GM10248 (cell line): ENCODE measurements at regions not wholly inside any gene's neighbourhood (a gene's known extent, or its start where the extent isn't known, plus 50 kb on each side); places are given as distances from the start of the nearest gene placed in this dataset.
"Not testable (repeated sequence)": the region's sequence is repeated elsewhere in the genome, so short reads cannot be mapped to it uniquely, and the experiment has no call there.

Experiments used
- CTCF ChIA-PET: fragments of 300-600 bp; sonication (Branson Sonifier 250); formaldehyde crosslinking; extraction: SDS; loops from one replicate; lab custom pipeline; 2021; ENCODE audit warnings: antibody characterized with exemption; lab: Yijun Ruan, JAX
- POLR2A ChIA-PET: fragments of 350-650 bp; sonication (Branson Sonifier 250); formaldehyde crosslinking; extraction: SDS; loops from one replicate; lab custom pipeline; 2020; ENCODE audit warnings: antibody characterized with exemption; lab: Yijun Ruan, JAX
- DNase-seq: peaks from one replicate; pipeline ENCODE4 v3.0.0; 2012; ENCODE audit errors: extremely low spot score
- TF ChIP-seq, protein P1 (sequence below): IDR thresholded peaks from 2 replicates; pipeline ENCODE4 v1.5.1; 2012; ENCODE audit warnings: mild to moderate bottlenecking, low read depth; ENCODE audit errors: extremely low read depth, missing control alignments, control extremely low read depth

DNA sequence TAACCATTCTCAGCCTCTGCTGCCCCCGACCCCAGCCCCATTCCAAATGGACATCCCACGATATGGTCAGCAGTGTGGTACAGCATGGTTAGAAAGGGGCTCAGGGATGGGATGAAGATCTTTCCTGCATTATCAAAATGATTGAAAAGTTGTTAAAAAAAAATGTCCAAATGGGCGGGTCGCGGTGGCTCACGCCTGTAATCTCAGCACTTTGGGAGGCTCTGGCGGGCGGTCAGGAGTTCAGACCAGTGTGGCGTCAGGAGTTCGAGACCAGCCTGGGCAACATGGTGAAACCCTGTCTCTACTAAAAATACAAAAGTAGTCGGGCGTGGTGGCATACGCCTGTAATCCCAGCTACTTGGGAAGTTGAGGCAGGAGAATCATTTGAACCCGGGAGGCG is 54.3 kb upstream of the ZNF254 start:
- TF ChIP-seq, protein P1, sequence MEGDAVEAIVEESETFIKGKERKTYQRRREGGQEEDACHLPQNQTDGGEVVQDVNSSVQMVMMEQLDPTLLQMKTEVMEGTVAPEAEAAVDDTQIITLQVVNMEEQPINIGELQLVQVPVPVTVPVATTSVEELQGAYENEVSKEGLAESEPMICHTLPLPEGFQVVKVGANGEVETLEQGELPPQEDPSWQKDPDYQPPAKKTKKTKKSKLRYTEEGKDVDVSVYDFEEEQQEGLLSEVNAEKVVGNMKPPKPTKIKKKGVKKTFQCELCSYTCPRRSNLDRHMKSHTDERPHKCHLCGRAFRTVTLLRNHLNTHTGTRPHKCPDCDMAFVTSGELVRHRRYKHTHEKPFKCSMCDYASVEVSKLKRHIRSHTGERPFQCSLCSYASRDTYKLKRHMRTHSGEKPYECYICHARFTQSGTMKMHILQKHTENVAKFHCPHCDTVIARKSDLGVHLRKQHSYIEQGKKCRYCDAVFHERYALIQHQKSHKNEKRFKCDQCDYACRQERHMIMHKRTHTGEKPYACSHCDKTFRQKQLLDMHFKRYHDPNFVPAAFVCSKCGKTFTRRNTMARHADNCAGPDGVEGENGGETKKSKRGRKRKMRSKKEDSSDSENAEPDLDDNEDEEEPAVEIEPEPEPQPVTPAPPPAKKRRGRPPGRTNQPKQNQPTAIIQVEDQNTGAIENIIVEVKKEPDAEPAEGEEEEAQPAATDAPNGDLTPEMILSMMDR, result no peak
- POLR2A ChIA-PET, result interaction anchor here (0.8 to 1.6 kb wide), 3 partner anchors 54 to 346 kb away, joined by 3 to 6 read pairs (median 3); partner anchors contain the start of genes ZNF254, ZNF675 and ZNF726
- no peak for DNase-seq
- CTCF ChIA-PET, result interaction anchor here (1.2 kb wide), 1 partner anchor 13 kb away, joined by 3 read pairs; no protein-coding TSS in a partner anchor

DNA sequence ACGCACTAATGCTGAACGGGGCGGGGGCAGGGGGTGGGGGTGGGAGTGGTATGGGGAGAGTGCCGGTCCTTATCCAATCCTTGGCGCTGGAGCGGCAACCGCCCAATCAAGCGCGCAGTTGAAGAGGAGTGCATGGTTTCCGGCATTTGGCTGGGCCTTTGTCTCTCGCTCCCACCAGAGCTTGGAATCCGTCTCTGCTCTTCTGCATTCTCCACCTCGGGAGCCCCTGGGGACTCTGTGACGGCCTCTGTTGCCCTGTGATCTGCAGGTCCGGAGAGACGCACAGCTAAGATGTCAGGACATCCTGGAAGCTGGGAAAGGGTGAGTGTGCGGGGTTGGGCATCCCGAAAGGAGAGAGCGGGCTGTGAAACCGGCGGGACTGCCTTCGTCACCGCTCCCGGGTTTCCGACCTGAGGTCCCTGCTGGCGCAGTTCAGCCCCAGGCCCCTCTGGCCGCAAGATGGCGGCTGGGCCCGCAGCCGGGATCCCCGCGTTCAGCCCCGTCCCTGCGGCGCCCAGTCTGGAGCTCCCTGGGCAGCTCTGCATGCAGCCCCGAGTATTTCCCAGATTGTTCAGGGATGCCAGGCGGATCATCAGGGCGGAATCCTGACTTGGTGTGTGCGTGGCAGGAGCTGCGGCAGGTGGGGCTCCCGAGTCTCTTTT is 53.6 kb upstream of the ZNF254 start:
- TF ChIP-seq, protein P1, result peak; percentile 15
- DNase-seq, result peak; percentile 92
- CTCF ChIA-PET, result interaction anchor here (0.9 to 1.2 kb wide), 5 partner anchors 11 to 136 kb away, joined by 3 read pairs; partner anchors contain the start of gene ZNF254
- POLR2A ChIA-PET, result interaction anchor here (0.8 to 1.6 kb wide), 3 partner anchors 53 to 346 kb away, joined by 3 to 6 read pairs (median 3); partner anchors contain the start of genes ZNF254, ZNF675 and ZNF726

DNA sequence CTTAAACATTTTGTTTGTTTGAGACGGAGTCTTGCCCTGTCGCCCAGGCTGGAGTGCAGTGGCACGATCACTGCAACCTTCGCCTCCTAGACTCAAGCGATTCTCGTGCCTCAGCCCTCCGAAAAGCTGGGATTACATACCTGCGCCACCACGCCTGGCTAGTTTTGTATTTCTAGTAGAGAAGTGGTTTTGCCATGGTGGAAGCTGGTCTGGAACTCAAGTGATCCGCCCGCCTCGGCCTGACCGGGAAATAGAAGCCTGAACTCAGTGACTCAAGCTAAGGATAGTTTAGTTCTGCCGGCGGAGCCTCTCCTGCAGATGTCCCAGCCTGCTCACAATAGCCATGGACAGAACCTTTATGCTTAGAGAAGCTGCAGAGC is 53.0 kb upstream of the ZNF254 start:
- POLR2A ChIA-PET, result interaction anchor here (1.3 to 1.6 kb wide), 2 partner anchors 53 to 119 kb away, joined by 3 to 6 read pairs; partner anchors contain the start of genes ZNF254 and ZNF726
- TF ChIP-seq, protein P1, result no peak
- peak; percentile 40 for DNase-seq
- CTCF ChIA-PET, result interaction anchor here (0.9 to 1.2 kb wide), 5 partner anchors 11 to 136 kb away, joined by 3 read pairs; partner anchors contain the start of gene ZNF254

DNA sequence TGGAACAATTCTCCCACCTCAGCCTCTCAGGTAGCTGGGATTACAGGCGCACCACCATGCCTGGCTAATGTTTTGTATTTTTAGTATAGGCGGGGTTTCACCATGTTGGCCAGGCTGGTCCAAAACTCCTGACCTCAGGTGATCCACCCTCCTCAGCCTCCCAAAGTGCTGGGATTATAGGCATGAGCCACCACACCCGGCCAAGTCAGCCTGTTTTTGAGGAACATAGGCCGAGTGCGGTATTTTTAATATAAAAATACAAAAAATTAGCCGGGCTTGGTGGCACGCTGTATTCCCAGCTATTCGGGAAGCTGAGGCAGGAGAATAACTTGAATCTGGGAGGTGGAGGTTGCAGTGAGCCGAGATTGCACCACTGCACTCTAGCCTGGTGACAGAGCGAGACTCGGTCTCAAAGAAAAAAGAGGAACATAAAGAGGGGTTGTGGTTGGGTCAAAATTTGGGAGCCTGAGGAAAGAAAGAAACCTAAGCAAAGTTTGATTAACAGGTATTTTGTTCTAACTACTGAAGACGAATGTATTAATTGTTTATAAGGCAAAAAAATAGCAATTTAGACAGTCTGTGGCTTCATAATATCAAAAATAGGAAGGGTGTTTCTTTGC is 51.6 kb upstream of the ZNF254 start:
- CTCF ChIA-PET, POLR2A ChIA-PET, DNase-seq: not testable (repeated sequence)
